Esophagus mucosa (tissue), 1 donor: ENCODE measurements at regions not wholly inside any gene's neighbourhood (a gene's known extent, or its start where the extent isn't known, plus 50 kb on each side); places are given as distances from the start of the nearest gene placed in this dataset.

ENCODE experiments used
- ATAC-seq: fragments of 200-7000 bp; cut with Tn5 transposase; one replicate; pipeline ENCODE4 v1.9.1; 2020
- donor health status: DM: yes; HTN: yes; CAD: no.

DNA sequence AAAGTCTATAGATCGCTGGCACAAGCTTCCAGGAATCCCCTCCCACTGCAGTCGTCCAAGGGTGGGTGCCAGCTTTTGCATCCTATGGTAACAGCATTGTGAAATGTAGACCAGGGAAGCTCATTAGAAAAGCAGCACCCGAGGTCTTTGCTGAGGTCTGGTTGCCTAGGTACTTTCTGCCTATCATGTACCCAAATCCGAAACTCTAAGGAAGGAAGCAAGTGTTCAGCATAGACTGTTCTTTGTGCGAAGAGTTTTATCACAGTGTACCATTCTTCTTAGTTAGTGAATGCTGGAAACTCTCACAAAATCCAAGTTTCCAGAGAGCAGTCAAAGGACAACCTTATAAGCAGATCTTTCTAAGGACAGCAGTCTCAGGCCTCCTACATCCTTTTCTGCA, 1532.7 kb upstream of the TMEM132C start:
- no peak for ATAC-seq

DNA sequence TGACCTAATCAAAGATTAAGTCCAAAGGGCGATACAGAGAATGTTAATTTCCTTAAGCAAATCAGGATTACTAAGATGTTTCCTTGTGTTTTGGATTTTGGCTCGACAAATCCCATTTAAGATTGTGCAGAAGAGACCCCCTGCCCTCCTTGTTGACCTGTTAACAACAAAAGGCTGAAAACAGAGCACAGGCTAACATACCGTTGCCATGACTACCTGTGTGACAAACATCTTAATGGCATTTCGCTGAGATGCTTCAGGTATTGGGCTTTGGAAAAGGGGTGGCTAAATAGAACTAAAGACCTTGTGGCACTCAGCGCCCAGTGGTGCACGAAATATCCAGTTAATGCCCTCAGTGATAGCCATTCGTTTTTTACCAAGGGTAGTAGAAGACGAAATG, 1532.3 kb upstream of the TMEM132C start:
- ATAC-seq = no peak

DNA sequence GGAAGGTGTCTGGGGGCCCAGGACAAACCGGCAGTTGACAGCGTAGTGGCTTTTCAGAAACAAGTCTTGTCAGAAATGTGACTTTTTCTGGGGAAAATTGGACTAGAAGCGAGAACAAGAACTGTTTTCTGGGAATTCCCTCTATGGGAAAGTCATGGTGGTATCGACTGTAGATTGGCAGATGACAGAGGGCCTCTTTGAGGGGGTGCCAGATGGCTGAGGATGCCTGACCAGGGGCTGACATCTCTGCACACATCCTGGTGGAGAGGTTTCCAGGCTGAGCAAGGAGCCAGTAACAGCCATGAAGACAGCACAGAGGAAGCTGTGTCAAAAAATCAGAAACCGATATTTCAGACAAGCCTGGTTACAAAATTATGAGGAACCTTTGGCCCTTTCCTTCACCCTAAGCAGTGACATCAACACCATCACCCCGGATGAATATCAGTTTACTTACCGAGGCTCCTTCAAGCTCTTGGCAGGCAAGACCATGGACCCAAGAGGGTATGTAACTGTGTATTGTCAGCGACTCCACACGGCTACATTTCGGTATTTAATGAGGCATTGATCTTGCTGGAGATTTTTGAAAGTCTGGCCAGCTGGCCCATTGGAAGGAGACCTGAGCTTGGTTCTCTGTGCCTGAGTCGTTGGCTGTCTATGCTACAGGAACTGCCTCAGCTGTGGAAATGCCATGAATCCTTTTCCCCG, 1525.3 kb upstream of the TMEM132C start:
- ATAC-seq = no peak

DNA sequence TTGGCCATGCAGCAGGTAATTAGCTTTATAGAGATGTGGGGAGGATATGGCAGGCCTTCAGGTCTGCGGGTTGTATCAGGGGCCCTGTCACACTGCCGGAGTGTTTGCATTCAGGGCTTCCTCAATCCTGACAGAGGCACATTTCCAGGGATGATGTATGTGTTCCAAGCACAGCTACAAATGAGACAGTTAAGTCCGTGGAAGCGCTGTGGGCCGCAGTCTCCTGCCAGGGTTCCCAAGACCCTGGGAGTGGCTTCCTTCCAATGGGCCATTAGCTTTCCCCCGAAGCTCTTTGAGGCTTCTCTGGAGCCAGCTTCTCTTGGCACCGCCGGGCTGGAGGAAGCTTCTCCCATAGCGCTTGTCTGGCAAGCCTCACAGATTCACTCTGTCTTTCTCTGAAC, 1524.7 kb upstream of the TMEM132C start:
- no peak for ATAC-seq

DNA sequence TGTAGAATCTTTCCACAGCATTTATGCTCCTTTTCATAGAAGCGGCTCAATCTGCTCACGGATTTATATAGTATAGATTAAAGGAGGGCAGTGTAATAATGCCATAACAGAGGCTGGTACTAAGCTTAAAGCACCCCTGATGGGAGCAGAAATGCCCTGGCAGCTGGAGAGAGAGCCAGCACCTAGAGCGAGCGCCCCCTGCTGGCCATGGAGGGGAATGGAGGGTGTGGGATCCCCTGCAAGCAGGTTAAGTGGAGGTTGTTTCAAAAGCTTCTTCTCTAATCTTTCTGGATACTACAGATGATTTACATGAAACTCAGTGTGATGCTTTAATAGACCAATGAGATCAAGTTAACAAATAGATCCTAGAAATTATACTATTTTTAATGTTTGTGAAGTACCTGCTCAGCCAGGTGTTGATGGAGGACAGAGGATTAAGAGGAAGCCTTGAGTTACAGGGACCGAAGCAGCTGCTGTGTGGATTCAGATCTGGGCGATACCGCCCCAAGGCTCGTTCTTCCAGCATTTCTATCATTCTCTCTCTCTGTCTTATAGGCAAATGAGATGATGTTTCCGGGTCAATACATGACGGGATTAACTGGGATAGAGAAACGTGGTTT, 1519.3 kb upstream of the TMEM132C start:
- ATAC-seq = peak; percentile 58

DNA sequence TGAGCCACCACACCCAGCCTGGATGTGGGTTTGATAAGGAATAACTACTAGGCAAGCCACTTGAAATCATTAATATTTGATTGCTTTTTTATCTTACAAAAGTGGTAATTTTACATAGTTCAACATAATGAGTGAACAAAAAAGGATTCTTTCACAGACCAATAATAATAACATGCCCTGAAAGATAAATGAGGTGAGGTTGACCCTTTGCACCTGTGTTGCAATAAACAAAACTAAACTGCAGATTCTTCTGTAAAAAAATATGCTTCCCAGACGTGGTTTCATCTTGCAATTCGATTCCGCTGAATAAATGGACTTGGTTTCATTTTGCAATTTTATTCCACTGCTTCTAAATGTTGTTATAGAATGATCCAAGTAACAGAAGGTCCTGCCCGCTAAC, 1514.9 kb upstream of the TMEM132C start:
- ATAC-seq = no peak

DNA sequence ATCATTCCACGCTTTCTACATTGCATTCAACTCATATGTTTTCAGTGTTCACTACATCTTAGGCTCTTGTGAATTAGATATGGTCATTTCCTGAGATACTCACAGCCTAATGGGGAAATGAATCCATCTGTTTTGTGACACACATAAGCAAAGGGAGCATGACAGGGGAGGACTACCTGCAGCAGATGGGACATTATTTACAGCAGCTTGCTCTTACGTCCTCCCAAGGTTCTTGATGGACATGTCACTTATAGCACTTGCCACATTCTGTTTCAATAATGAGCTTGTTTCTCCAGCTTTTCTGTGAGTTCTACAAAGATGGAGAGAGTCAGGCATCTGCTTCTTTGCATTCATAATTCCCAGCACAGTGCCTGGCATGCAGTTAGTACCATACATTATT, 1509.6 kb upstream of the TMEM132C start:
- ATAC-seq = no peak

DNA sequence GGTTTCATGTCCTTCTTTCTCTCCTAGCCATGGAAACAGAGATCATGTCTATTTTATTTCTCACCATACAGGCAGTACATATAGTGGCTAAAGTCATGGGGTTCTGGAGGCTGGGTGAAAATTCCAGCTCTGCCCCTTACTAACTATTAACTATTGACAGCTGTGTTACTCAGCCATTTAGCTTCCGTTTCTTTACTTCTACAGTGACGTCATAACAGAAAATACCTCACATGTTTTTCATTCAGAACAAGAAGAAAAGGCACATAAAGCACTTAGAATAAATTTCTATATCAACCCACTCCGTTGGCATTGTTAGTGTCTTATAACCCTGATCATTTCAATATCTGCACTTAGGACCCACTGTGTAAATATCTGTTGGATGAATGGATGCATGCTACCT, 1506.9 kb upstream of the TMEM132C start:
- ATAC-seq = no peak

DNA sequence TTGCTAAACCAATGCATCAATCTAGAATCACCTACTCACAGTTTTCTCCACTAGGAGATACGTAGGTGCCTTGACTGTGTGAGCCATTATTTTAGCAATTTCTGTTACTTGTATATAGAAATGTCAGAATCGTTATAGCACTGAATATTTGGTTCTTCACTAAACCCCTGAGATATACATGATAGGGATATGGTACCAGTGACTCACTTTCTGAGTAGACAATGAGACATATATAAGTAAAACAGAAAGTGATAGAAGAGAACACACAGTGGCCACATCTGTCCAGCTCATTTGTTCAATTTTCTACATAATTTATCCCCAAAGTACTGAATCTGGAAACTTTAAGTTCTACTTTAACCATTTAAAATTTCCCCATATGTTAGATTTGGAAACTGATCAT, 1505.5 kb upstream of the TMEM132C start:
- ATAC-seq = no peak

DNA sequence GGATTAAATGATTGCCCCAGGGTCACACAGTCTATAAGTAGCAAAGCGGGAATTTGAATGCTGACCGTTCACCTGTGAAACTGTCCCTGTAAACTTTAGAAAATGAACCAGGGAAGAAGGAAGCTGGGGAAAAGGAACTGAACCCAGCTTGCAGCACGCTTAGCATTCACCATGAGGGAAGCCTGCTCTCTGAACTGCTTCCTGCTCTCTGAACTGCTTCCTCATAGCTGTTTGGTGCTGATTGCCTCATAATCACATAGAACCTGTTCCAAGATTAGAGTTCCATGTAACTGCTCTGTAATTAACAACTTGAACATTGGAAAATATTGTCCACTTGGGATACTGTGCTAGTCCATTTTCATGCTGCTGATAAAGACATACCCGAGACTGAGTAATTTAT, 1504.8 kb upstream of the TMEM132C start:
- ATAC-seq = no peak

DNA sequence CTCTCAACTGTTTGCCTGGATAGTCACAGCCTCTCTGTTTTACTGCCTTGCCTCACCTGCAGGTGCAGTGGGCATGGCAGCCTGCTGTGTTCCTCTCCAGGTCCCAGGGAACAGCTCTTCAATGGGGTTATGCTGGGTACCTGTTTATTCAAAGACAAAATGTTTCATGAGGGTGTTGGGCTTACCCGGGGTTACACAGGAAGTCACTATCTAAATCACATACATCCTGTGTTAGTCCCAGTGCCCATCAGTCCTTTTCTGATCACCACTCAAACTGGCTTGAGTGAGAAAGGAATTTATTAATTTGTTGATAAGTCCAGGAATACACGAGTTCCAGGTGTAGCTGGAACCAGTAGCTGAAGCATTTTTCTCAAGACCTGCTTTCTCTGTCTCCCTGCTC, 1503.6 kb upstream of the TMEM132C start:
- ATAC-seq = no peak

DNA sequence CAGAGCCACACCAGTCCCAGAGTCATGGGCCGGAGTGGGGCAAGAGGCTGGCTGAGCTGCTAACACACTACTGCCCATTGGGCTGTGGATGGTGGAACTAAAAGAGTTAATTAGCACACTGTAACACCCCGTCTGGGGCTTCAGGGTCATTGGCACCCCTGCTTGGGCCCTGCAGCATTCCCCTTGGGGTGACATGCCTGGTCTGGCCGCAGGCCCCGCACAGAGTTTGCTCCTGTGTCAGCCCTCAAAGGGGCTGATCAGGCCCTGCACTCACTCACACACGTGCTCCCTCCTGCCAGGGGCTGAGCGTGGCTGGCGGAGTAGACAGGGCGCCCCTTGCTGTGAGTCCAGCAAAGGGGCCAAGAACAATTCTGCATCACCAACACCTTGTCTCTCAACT, 1499.6 kb upstream of the TMEM132C start:
- no peak for ATAC-seq

DNA sequence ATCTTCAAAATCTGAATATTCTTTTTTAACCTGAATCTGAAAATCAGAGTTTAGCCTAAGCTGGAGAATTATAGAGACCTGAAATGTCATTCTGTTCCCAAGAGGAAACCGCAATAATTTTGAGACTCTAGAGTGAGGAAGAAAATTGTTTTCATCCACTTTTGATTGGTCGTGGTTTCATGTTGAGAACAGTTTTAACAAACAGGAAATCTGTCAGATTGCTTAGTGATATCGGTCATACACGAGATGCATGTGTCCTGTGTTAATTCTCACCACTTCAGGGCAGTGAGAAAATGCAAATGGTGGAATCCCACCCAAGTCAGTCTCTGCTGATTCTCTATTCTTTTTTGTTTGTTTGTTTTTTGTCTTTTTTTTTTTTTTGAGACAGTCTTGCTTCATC, 1498.5 kb upstream of the TMEM132C start:
- no peak for ATAC-seq

DNA sequence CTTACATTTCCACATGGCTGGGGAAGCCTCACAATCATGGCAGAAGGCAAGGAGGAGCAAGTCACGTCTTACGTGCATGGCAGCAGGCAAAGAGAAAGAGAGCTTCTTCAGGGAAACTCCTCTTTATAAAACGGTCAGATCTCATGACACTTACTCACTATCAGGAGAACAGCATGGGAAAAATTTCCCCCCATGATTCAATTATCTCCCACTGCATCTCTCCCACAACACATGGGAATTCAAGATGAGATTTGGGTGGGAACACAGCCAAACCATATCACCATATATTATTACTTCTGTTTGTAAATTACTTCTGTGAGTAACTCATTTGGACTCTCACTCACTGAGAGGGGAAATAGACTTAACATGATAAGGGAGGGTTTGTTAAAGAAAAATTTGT, 1496.8 kb upstream of the TMEM132C start:
- ATAC-seq = no peak

DNA sequence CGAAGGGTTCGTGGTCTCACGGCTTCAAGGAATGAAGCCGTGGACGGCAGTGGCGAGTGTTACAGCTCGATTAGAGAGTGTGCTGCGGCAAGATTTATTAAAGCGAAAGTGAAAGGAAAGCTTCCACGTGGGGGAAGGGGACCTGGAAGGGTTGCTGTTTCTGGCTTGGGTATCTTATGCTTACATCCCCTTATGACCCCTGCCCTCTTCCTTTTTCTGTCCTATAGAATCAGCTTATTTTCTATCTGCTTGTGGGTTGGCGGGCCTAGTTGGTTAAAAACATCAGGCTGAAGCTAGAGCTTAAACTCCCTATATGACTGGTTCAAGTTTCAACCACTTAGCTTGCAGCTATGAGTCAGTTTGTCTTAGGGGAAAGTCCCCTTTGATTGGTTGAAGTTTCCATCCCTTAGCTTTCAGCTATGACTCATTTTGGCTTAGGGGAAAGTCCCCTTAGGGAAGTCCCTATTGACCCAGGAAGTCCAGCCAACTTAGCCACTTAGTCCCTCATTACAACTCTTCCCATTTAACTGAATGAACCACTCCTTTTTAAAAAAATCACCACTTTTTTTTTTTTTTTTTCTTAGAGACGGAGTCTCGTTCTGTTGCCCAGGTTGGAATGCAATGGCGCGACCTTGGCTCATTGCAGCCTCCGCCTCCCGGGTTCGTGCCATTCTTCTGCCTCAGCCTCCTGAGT, 1494.7 kb upstream of the TMEM132C start:
- peak; percentile 17 for ATAC-seq

DNA sequence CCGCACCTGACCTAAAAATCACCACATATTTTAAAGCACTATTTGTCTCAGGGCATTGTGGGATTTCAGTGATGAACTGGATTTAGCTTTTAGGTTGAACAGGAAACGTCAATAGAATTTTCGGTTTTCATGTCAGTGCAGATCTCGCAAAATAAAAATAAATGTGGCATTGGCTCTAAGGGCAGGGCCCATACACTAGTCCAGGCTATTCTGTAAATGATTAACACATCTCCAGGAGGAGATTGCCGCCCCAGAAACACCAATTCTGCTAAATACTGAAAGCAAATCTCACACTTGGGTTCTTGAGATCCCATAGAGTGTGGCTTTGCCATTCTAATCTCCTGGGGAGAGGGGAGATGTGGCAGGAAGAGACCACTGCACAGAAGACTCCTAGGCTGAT, 1494.0 kb upstream of the TMEM132C start:
- ATAC-seq = no peak

DNA sequence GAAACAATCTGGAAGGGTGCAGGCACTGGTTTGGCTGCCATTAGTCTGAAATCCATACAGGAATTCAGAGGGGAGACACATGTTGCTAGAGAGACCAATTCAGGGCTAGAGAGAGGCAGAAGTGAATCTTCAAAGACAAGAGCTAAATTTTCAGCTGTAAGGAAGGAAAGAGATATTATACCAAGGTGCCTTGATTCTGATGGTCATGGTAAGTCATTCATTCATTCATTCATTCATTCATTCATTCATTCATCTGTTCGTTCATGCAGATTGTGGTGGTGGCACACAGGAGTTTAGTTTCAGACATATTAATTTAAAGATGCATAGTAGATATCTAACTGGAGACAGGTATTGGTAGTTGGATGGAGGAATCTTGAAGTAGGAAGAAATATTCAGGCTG, 1493.5 kb upstream of the TMEM132C start:
- ATAC-seq = no peak

DNA sequence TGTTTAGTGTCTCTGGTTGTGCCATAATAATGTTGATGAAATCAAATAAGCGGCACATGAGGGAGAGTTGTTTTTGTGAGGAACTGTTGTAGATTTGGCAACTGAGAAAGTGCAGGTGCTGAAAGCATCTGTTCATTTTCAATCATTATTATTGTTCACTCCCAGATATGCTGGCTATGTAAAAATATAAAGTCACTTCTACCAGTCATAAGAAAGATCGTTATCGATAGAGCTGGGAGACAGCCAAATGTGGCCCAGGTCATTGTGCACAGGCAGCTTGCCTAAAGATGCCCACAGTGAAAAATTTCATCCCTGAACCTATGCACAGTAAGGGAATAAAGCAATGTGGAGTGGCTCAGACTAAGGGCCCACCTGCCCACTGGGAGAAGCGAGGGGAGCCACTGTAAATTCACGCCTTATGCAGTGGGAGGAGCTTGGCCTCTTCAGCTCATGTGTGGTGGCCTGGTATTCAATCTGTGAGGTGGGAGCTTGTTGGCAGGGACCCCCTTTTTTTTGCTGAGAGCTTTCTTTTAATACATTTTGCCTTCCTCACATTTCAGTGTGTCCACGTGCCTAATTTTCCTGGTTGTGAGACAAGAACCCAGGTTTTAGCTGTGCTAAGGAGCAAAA, 1490.8 kb upstream of the TMEM132C start:
- ATAC-seq = no peak

DNA sequence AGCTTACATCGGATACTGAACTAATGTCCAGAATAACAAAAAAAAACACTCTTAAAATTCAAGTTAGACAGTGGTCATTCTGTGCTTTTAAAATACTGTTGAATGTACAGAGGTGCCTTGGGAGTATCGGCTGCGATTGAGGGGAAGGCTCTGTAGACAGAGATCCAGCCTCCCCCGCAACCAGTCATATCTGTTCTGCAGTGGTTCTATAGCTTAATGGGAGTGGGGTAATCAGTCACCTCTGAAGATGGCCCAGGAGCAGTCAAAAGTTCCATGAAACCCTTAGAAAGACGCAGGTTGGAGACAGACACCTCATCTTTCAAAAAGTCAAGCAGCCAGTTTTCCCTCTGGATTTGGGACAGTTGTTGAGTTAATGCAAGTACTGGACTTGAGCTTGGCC, 1486.6 kb upstream of the TMEM132C start:
- ATAC-seq = no peak

DNA sequence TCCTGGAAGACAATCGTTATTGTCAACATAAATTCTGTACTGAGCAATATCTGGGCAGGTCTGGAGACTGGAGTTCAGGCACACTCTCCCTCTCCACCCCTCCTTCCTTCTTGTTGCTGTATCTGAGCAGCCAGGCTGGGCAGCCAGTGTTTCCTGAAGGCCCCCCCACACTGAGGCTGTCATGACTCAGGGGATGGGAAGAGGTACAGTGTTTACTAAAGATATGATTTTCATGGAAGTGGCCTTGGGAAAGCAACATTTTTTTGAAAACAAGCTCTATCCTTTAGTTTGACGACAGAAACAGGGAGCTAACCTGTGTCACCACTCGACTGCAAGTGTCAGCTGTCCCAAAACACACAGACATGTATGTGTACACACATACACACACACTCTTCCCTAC, 1485.4 kb upstream of the TMEM132C start:
- ATAC-seq = no peak

DNA sequence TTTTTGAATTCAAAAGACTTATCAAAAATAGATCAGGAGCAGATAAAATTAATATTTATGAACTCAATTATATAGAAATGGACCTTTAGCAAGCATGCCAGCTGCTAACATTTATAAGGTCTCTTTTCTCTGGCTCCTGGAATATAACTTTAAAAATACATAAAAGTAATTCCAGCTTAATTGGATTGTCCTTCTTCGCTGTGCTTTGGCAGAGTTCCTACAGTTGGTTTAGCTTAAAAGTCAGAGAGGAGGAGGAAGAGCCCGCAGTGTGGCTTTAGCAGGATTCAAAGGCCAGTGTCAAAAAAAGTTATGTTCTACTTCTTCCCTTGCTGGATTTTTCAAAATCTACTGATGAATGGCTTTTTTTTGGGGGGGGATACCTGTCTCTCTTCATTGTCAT, 1484.9 kb upstream of the TMEM132C start:
- no peak for ATAC-seq

DNA sequence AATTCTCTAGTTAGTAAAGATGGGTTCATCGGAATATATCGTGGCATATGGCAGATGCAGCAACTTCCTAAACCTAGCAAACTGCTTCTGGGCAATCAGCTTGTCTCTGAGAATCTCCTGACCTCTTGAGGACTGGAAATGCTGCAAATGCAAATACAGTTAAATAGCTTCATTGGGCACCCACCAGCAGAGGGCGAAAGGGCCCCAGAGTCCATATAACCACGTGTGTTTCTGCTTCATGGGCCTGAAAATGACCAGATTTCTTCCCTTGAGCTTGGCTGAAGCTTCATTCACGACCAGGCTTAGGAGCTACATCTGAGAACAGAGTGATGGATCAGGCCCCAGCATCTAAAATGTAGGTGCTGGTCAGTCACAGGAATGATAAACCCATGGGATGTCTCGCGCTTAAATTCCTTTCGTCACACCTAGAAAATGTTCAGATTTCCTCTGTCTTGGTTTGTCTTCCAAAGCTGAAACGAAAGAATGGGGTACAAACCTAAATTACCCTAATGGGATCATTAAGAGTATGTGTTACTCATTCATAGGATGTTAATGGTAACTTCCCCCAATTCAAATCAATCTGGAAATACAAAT, 1482.5 kb upstream of the TMEM132C start:
- ATAC-seq = no peak

DNA sequence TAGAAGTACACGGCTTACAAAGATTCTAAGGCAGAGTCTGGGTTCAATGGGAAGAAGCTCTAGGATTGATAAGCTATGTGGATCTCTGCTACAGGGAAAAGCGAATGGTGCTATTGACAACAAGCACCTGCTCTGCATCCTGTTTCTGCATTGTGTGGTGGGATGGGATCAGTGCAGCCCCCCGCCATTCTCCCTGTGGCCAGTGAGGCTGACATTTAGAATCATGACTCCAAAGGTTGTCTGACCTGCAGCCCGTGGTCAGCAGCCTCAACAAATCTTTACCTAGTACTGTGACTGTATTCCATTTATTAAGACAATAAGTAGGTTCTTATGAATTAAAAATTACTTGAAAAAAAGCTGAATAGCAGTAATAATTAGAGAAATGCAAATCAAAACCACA, 1477.0 kb upstream of the TMEM132C start:
- ATAC-seq = no peak
